Gastrocnemius medialis (tissue), 4 donors: ENCODE measurements at regions not wholly inside any gene's neighbourhood (a gene's known extent, or its start where the extent isn't known, plus 50 kb on each side); places are given as distances from the start of the nearest gene placed in this dataset.

ENCODE experiments used
- POLR2A ChIP-seq, 2 donors: fragments of 450-650 bp; IDR thresholded peaks; one replicate each; pipeline ENCODE4 v1.6.1; 2017; ENCODE audit warnings: antibody characterized with exemption in 2 of 2, mild to moderate bottlenecking in 2 of 2, moderate library complexity in 2 of 2
- TF ChIP-seq, protein P1 (sequence below), 5 experiments: fragments of 450-650 bp in 3 of 5; fragments of 200-600 bp in 2 of 5; sonication (generic) in 2 of 5; IDR thresholded peaks in 4 of 5; conservative IDR thresholded peaks in 1 of 5; 1 replicate in 4 of 5; 2 replicates in 1 of 5; pipeline ENCODE4 v1.5.1; 2016 to 2019; ENCODE audit warnings: antibody characterized with exemption in 5 of 5, mild to moderate bottlenecking in 3 of 5, moderate library complexity in 3 of 5

- TF ChIP-seq, protein P1, sequence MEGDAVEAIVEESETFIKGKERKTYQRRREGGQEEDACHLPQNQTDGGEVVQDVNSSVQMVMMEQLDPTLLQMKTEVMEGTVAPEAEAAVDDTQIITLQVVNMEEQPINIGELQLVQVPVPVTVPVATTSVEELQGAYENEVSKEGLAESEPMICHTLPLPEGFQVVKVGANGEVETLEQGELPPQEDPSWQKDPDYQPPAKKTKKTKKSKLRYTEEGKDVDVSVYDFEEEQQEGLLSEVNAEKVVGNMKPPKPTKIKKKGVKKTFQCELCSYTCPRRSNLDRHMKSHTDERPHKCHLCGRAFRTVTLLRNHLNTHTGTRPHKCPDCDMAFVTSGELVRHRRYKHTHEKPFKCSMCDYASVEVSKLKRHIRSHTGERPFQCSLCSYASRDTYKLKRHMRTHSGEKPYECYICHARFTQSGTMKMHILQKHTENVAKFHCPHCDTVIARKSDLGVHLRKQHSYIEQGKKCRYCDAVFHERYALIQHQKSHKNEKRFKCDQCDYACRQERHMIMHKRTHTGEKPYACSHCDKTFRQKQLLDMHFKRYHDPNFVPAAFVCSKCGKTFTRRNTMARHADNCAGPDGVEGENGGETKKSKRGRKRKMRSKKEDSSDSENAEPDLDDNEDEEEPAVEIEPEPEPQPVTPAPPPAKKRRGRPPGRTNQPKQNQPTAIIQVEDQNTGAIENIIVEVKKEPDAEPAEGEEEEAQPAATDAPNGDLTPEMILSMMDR (IDR thresholded peaks at IDR 0.05 in 4 of 5, conservative IDR thresholded peaks at IDR 0.05 in 1 of 5), result no peak
- no peak for TF ChIP-seq POLR2A (IDR thresholded peaks at IDR 0.05)
Measured at GRCh38 chr5:88034520-88034919, 234.1 kb downstream of the TMEM161B start.
